ENCODE measurements at regions not wholly inside any gene's neighbourhood (a gene's known extent, or its start where the extent isn't known, plus 50 kb on each side); places are given as distances from the start of the nearest gene placed in this dataset.

GRCh38 chr12:128111333-128111732 lies 155.6 kb upstream of the TMEM132C start:
- TF ChIP-seq CTCF (IDR thresholded peaks at IDR 0.05) = no peak
- no peak for TF ChIP-seq POLR2A (IDR thresholded peaks at IDR 0.05)
